GM18868 (cell line): ENCODE measurements at regions not wholly inside any gene's neighbourhood (a gene's known extent, or its start where the extent isn't known, plus 50 kb on each side); places are given as distances from the start of the nearest gene placed in this dataset.
A peak's percentile ranks its signal among the peaks of the same experiment; 100 is the strongest.

Source experiments
- ATAC-seq: cut with Tn5 transposase; IDR thresholded peaks from one replicate; pipeline ENCODE4 v1.9.1; 2021; ENCODE audit warnings: mild to moderate bottlenecking, moderate library complexity; ENCODE audit not compliant: unreplicated experiment

- no peak for ATAC-seq
These were observed 164.4 kb upstream of the NR3C1 start for GRCh38 chr5:143567583-143568504.

- no peak for ATAC-seq
These were observed 162.7 kb upstream of the NR3C1 start for GRCh38 chr5:143566139-143566538.

- ATAC-seq, result peak; percentile 100
These were observed 160.9 kb upstream of the NR3C1 start for GRCh38 chr5:143564417-143564816.

DNA sequence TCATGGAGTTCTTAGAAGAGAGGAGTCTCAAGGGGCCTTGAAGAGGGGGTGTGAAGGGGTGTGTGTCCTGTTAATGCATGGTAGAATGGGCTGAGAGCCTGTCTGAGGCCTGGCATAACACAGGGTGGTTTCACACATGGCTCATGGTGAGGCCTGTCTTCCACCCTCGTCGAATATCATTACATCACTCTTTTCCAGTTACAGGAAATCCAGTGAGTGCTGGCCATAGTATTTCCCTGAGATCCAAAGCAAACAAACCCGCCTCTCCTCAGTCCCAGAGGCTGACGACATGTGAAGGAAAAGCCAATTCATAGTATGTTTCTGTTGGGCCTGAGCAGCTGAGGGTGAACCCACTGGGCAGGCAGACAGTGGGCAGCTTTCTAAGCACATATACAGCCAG, 159.4 kb upstream of the NR3C1 start:
- ATAC-seq, result no peak

DNA sequence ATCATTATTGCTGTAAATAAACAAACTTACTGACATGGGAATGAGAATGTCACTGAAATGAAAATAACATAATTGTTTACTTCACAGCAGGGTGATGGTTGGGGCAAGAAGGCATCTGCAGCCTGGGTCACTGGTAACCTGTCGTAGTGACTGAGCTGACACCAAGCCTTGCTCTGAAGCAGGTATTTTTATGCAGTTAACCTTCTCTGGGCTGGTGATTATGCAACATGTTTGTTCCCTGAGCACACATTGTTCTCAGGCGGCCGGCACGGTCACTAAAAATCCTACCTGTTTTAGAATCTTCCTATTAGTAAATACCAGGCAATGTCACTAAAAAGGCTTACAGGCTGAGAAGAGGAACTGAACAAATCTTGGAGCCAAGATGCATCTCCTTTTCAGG, 157.7 kb upstream of the NR3C1 start:
- ATAC-seq, result no peak

- no peak for ATAC-seq
These were observed 156.9 kb upstream of the NR3C1 start for GRCh38 chr5:143560378-143560777.

- no peak for ATAC-seq
These were observed 156.2 kb upstream of the NR3C1 start for GRCh38 chr5:143559586-143560109.

- peak; percentile 34 for ATAC-seq
These were observed 154.6 kb upstream of the NR3C1 start for GRCh38 chr5:143558048-143558447.

- peak; percentile 70 for ATAC-seq
These were observed 153.8 kb upstream of the NR3C1 start for GRCh38 chr5:143557061-143557818.

GRCh38 chr5:143554918-143555477, 151.5 kb upstream of the NR3C1 start:
- no peak for ATAC-seq

DNA sequence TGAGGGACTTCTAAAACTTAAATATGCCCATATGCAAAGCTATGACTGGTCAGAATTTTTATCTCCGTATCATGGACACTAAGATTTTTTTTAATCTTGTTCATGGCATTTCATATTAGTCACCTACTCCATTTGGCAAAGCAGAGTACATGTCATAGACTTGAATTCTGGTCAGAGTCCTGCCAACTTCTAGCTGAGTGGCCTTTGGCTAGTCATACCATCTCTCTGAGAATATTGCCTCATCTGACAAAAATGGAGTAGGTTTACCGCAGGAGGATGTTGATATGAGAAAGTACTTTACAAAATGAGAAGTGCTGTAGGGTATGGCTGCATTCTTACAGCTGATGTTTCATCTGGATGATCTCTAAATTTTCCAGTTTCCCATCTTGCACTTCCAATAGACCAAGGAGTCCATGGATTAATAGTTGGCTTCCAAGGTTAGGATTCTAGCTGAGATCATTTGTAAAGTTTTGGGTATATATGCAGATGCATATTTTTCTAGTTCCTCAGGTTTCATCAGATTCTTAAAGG, 150.8 kb upstream of the NR3C1 start:
- no peak for ATAC-seq

- ATAC-seq, result no peak
These were observed 149.2 kb upstream of the NR3C1 start for GRCh38 chr5:143552680-143553079.

GRCh38 chr5:143551820-143552251, 148.3 kb upstream of the NR3C1 start:
- no peak for ATAC-seq

DNA sequence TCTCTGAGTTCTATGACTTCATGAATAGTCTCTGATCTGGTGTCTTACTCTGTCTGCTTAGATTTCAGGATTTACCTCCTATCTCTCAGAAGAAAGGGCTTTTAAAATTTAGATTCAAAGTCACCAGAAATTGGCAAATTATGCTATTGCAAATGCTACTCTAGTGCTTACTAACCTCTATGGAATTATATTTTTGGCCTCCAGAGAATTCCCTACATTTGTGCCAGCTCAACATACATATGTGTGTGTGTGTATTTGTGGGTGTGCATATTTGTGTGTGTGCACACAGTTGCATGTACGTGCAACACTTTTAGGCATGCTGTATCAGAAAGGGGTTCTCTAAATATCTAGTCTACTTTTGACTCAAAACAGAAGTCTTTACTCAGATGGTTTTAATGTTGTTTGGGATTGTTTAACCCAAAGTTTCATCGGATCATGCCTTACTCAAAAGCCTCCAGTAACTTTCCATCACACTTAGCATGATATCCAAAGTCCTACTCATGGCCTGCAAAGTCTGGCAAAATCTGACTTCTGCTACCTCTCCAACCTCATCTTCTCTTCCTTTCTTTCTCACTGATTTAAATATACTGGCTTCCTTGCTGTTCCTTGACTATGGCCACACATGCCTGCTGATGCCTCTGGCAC, 147.6 kb upstream of the NR3C1 start:
- ATAC-seq, result no peak

- no peak for ATAC-seq
These were observed 143.9 kb upstream of the NR3C1 start for GRCh38 chr5:143547342-143547741.

GRCh38 chr5:143546394-143546793, 142.9 kb upstream of the NR3C1 start:
- no peak for ATAC-seq

DNA sequence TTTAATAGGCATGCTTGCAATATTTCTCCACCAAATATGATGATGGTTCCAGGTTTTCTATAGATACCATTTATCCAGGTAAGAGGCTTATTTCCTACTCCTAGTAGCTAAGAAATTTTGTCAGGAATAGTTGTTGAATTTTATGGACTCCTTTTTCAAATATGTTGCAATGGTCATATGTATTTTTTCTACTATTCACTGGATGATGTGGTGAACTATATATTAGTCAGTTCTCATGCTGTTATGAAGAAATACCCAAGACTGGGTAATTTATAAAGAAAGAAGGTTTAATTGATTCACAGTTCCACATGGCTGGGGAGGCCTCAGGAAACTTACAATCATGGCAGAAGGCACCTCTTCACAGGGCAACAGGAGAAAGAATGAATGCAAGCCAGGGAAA, 141.1 kb upstream of the NR3C1 start:
- no peak for ATAC-seq

DNA sequence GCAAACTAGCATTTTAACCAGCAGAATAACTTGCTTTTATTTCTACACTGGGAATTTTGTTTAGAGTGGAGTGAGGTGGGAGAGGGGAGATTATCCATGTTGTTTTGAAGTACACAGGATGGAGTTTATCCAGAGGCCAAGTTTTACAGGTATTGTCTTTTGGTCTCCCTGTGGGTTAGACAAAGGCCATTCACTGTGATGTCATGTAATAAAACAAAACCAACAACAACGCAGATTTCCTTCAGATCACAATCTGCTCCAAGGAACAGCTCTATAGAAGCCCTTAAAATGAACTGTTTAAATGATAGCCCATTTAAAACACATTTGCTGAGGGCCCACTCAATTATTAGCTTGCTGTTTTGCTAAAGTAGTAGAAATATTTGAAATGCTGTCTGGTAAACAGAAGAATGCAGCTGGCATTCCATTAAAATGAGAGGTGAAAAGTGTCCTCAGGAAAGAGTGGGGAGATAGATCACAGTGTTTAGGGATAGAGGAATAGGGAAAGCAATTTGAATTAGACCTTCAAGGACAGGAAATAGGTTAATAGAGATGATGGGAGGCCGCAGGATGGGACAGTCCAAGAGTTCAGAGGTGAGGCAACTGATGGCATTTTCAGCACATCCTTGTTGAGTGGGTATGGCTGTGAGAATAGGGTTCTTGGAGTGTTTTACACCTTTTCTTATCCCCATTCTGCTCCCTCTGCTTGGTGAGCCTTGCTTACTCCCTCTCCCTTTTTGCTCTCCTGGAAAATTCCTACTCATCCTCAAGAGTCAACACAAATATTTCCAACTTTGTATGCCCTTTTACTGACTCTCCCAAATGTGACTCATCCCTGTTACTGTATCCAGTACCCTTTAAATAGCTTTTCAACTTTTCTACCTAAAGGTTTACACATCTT, 140.1 kb upstream of the NR3C1 start:
- no peak for ATAC-seq

GRCh38 chr5:143542798-143543144, 139.3 kb upstream of the NR3C1 start:
- no peak for ATAC-seq
